ENCODE measurements at regions not wholly inside any gene's neighbourhood (a gene's known extent, or its start where the extent isn't known, plus 50 kb on each side); places are given as distances from the start of the nearest gene placed in this dataset.

GRCh38 chr16:64397042-64397441 is 724.8 kb downstream of the CDH11 start (continued):
- TF ChIP-seq ETV6 (conservative IDR thresholded peaks at IDR 0.05 in 1 of 2, IDR thresholded peaks at IDR 0.05 in 1 of 2; ENCODE audit: borderline replicate concordance in 1 of 2, low read depth in 1 of 2), result no peak

DNA sequence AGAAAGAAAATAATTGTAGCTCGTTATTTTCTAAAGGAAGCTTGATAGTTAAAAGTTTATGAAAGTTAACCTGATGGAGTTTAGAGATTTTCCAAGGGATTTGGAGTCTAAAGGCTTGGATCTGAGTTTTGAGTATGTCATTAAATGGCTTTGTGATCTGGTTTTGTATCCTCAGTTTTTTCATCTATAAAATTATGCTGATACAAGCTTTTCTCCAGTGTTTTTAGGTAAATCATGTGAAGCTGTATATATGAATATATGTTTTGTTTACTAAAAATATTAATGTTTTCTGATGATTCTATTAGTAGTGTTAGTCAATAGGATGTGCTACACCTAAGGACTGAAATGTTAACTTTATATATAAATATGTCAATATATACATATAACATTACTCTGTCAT is 727.8 kb downstream of the CDH11 start:
- H4K20me1 ChIP-seq (ENCODE audit: control insufficient read depth, insufficient read depth), result no peaks in the 10 kb centered on the region
- no peaks in the 10 kb centered on the region for H3K4me1 ChIP-seq (ENCODE audit: control insufficient read depth, insufficient read depth, low read length)
- DNase-seq (ENCODE audit: low read depth, low spot score) (no peak), FAIRE-seq (no peak), ATAC-seq (no peak)
- no peak overlapping the region for H2AFZ ChIP-seq (ENCODE audit: control insufficient read depth, low read depth, low read length)
- ChIA-PET CTCF (no interaction called here), POLR2A (no interaction called here), SMC1A (ENCODE audit: uncharacterized antibody, unreplicated experiment) (no interaction called here), RAD21 (ENCODE audit: unreplicated experiment) (no interaction called here)
- no peak overlapping the region for H3K9ac ChIP-seq (ENCODE audit: control insufficient read depth, insufficient read depth, low read length)
- H3K79me2 ChIP-seq (ENCODE audit: control insufficient read depth, insufficient read depth, low read length), result no peaks in the 10 kb centered on the region
- H3K9me3 ChIP-seq (replicated peaks; ENCODE audit: control insufficient read depth, insufficient read depth, low read length), result no peaks in the 10 kb centered on the region
- intact Hi-C loops (cut with micrococcal nuclease; ENCODE audit: unreplicated experiment) (no loop called here), in situ Hi-C loops (cut with MboI) (no loop called here)
- H3K4me2 ChIP-seq (ENCODE audit: control insufficient read depth, insufficient read depth), result no peak overlapping the region
- no TSS peak for BruUV-seq (replicated peaks)
- H3K36me3 ChIP-seq (ENCODE audit: control insufficient read depth in 2 of 2, insufficient read depth in 2 of 2, low read length in 1 of 2), result no peaks in the 10 kb centered on the region
- no peak for TF ChIP-seq RB1 (IDR thresholded peaks at IDR 0.05; ENCODE audit: borderline replicate concordance)
- no peak for TF ChIP-seq NR2F1 (conservative IDR thresholded peaks at IDR 0.05)
- TF ChIP-seq, protein P1, sequence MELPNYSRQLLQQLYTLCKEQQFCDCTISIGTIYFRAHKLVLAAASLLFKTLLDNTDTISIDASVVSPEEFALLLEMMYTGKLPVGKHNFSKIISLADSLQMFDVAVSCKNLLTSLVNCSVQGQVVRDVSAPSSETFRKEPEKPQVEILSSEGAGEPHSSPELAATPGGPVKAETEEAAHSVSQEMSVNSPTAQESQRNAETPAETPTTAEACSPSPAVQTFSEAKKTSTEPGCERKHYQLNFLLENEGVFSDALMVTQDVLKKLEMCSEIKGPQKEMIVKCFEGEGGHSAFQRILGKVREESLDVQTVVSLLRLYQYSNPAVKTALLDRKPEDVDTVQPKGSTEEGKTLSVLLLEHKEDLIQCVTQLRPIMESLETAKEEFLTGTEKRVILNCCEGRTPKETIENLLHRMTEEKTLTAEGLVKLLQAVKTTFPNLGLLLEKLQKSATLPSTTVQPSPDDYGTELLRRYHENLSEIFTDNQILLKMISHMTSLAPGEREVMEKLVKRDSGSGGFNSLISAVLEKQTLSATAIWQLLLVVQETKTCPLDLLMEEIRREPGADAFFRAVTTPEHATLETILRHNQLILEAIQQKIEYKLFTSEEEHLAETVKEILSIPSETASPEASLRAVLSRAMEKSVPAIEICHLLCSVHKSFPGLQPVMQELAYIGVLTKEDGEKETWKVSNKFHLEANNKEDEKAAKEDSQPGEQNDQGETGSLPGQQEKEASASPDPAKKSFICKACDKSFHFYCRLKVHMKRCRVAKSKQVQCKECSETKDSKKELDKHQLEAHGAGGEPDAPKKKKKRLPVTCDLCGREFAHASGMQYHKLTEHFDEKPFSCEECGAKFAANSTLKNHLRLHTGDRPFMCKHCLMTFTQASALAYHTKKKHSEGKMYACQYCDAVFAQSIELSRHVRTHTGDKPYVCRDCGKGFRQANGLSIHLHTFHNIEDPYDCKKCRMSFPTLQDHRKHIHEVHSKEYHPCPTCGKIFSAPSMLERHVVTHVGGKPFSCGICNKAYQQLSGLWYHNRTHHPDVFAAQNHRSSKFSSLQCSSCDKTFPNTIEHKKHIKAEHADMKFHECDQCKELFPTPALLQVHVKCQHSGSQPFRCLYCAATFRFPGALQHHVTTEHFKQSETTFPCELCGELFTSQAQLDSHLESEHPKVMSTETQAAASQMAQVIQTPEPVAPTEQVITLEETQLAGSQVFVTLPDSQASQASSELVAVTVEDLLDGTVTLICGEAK (IDR thresholded peaks at IDR 0.05; ENCODE audit: borderline replicate concordance), result no peak
- no peak for TF ChIP-seq NBN (IDR thresholded peaks at IDR 0.05)
- TF ChIP-seq NFXL1 (IDR thresholded peaks at IDR 0.05; ENCODE audit: borderline replicate concordance), result no peak
- TF ChIP-seq PAX5 (IDR thresholded peaks at IDR 0.05; ENCODE audit: borderline replicate concordance, low read depth, low read length), result no peak
- TF ChIP-seq YBX1 (IDR thresholded peaks at IDR 0.05), result no peak
- TF ChIP-seq RAD51 (IDR thresholded peaks at IDR 0.05), result no peak
- no peak for TF ChIP-seq RELB (IDR thresholded peaks at IDR 0.05; ENCODE audit: low read depth)
- no peak for TF ChIP-seq STAT3 (IDR thresholded peaks at IDR 0.05; ENCODE audit: low read depth, low read length)
- TF ChIP-seq ZNF384 (IDR thresholded peaks at IDR 0.05; ENCODE audit: borderline replicate concordance, low read depth, low read length), result no peak
- no peak for TF ChIP-seq ZBED1 (IDR thresholded peaks at IDR 0.05; ENCODE audit: borderline replicate concordance)
- TF ChIP-seq SIX5 (IDR thresholded peaks at IDR 0.05; ENCODE audit: low read depth, low read length, severe bottlenecking), result no peak
- no peak for TF ChIP-seq SIN3A (IDR thresholded peaks at IDR 0.05; ENCODE audit: low read depth, low read length)
- TF ChIP-seq CREM (IDR thresholded peaks at IDR 0.05; ENCODE audit: low read depth), result no peak
- TF ChIP-seq CREB1 (IDR thresholded peaks at IDR 0.05; ENCODE audit: low read depth), result no peak
- TF ChIP-seq MTA3 (IDR thresholded peaks at IDR 0.05; ENCODE audit: borderline replicate concordance, low read length), result no peak
- WGBS (ENCODE audit: insufficient coverage, insufficient replicate concordance, low lambda C conversion rate, missing lambda C conversion rate), result 0% methylated on average over 1 of the region's 1 CpG
- H3K27ac ChIP-seq (ENCODE audit: control insufficient read depth, insufficient read depth), result no peak overlapping the region
- no peaks in the 10 kb centered on the region for H3K27me3 ChIP-seq (replicated peaks in 1 of 2; ENCODE audit: control insufficient read depth in 2 of 2, insufficient read depth in 2 of 2, low read length in 1 of 2)
- H3K4me3 ChIP-seq, result no peak overlapping the region
